ENCODE measurements at regions not wholly inside any gene's neighbourhood (a gene's known extent, or its start where the extent isn't known, plus 50 kb on each side); places are given as distances from the start of the nearest gene placed in this dataset.

DNA sequence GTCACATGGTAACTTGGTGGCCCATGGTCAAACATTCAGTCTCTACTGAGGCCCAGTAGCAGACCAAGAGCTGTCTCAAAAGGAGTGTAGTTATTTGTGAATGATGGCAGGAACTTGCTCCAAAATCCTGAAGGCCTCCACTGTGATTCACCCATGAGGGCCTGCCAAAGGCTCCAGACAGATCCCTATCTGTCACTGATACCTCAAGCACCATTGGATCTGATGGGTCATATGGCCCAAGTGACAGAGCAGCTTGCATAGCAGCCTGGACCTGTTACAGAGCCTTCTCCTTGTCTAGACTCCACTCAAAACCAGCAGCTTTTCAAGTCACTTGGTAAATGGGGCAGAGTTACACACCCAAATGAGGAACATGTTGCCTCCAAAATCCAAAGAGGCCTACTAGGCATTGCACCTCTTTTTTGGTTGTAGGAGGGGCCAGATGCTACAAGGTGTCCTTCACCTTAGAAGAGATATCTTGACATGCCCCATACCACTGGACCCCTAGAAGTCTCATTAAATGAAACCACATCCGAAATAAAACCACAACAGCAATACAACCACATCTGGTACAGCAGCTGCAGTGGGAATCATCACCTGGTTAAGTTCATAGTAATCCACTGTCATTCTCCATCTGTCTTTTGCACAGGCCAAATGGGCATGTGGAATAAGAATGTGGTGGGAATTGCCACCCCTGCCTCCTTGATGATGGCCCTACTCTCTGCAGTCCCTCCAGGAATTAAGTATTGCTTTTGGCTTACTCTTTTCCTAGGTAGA is 150.4 kb upstream of the MAX start:
- DNase-seq = no peak

DNA sequence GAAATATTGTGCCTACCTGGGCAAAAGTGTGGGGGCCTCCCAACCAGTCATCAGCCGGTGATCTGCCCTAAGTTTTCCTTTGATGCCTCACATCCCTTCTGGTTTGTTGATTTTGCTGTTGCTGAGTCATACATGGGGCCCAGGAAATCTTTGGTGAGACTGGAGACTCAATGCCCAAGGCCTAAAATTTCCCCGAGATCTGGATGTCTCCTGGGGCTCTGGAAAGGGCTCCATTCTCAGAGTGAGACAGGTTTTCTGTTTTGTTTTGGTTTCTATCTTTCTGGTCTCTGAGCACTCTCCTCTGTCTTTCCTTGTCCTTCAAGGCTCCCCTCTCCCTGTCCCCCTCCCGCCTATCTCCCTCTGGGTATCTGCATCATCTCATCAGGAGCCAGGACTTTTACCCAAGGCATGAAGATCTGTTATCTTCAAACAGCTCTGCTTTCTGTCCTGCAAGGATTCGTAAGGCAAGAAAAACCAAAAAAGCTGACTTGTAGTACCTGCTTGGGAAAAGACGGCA is 152.8 kb upstream of the MAX start:
- no peak for DNase-seq

DNA sequence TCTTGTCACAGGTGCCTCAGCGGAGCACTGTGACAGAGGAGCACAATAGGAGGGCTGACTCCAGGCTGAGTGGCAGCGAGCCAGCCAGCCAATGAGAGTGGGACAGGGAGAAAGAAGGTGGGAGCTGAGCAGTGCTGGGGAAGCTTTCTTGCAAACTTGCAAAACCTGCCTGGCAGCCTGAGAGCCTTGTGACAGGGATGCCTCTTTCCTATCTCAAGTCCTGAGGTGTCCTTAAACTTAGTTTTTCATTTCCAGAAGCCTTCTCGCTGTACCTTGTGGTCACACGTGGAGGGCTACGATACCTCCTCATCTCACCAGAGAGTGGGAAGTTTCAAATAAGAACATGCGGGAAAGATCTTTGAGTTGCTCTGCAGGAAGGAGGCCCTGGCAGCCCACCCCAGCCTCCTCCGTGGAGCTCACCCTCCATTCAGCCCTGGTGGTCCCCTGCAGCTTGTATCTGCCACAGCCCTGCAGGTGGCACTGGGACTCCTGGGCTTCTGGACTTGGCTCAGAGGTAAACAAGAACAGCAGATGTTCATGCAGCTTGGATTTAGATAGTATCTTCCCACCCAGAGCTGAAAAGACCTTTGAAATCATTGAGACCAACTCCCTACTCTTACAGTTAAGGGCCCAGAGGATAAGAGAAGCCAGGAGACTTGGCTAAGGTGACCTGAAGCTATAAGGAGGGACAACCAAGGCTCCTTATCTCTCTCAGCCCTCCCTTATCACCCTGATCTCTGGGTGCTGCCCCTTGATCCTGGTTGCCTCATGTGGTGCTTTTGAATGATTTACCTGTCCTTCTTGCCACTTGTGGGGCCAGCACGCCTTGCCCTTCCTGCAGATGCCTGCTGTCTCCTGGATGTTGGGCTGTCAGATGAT is 153.5 kb upstream of the MAX start:
- DNase-seq = peak; percentile 92

DNA sequence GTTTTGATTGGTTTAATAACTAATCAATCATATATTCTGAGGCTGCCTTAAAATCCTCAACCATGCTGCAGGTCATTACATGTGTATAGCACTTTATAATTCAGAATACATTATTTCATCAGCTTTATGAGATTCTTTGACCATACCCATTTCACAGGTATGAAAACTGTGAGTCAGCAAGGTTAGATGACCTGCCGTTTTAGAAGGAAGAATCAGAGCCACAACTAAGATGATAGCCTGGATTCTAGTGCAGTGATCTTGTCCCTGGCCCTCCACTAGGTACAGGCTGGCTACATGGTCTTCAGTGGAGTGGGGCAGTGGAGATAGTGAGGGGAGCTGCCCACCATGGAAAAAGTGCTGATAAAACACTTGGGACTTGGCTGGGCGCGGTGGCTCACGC is 154.4 kb upstream of the MAX start:
- no peak for DNase-seq

DNA sequence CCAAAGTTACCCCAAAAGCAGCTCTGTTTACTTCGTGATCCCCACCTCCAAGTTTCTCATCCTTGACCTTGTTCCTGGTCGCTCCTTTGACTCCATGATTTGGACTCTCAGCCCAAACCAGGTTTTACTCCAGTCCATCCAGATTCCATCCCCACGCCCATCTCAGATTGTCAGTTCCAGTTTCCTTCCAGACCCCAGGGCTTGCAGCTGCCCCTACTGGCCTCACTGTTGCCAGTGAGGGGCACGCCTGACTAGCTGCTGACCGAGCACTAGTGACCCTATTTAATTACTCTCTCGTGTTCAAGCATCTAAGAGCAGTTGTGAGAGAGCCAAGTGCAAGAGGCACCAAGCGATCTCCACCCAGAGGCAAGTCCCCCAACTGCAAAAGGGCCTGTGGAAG is 155.1 kb upstream of the FUT8 start:
- no peak for DNase-seq

DNA sequence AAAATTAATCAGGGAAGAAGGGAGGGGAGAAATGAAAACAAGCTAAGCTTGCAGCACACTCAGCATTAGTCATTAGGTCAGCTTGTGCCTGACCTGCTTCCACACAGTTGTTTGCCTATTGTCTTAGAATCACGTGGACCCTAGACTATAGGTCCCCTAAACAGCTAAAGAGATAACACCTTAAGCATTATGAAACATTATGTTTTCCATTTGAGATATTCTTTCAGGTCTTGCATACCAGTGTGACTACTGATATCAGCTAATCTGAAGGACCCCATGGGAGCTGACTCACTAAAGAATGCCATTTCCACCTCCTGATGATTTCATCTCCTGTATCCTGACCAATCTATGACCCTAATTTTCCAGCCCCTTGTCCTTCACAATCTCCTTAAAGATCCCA is 154.1 kb upstream of the FUT8 start:
- DNase-seq = no peak

DNA sequence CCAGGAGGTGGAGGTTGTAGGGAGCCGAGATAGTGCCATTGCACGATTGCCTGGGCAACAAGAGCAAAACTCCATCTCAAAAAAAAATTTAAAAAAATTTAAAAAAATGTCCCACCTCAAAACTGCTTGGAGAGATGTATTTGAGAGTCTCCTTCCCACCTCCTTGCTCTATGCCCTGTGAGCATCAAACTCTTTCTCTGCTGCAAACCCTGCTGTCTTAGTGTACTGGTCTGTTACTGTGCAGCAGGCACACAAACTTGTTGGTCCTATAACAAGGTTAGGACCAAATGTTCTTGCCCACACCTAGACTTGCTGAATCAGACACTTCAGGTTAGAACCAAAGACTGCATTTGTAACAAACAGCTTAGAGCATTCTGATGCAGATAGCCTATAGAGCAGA is 153.5 kb upstream of the FUT8 start:
- DNase-seq = no peak

DNA sequence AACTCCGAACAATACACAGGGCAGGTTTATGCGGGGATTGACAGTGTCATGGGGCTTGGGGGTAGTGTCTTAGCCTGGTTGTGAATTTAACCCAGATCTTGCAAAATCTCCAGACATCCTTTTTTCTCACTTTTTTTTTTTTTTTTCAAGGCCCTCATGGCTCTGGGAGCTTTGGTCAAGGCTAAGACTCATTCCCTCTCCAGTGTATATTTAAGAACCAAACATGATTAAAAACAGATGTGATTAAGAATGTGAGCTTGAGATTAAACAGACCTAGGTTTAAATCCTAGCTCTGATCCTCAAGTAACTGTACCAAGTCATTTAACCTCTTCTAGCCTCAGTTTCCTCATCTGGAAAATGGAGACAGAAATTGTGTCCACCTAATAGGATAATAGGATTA is 151.7 kb upstream of the FUT8 start:
- DNase-seq = no peak

DNA sequence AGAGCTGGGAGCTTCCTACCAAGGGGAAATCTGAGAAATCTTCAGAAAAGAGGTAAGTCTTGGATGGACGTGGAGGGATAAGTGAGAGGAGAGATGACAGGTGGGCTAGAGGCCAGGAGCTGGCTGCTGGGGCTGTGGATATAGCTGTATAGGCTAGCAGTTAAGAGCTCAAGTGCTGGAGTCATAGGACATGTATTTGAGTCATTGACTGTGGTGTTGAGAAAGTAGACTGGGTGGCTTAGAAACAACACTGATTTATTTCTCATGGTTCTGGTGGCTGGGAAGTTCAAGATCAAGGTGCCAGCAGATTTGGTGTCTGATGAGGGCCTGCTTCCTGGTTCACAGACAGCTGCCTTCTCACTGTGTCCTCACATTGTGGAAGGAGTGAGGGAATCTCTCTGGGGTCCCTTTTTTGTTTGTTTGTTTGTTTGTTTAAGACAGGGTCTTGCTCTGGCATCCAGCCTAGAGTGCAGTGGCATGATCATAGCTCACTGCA is 151.1 kb upstream of the FUT8 start:
- DNase-seq = no peak

DNA sequence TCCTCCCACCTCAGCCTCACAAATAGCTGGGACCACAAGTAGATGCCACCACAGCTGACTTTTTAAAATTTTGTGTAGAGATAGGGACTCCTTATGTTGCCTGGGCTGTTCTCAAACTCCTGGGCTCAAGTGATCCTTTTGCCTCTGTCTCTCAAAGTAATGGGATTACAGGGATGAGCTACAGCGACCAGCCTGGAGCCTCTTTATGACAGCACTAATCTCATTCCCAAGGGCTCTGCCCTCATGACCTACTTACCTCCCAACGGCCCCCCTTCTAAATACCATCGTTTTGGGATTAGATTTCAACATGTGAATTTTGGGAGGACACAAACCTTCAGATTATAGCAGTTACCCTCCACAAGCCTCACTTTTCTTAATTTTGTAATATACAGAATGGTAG is 150.6 kb upstream of the FUT8 start:
- DNase-seq = no peak

DNA sequence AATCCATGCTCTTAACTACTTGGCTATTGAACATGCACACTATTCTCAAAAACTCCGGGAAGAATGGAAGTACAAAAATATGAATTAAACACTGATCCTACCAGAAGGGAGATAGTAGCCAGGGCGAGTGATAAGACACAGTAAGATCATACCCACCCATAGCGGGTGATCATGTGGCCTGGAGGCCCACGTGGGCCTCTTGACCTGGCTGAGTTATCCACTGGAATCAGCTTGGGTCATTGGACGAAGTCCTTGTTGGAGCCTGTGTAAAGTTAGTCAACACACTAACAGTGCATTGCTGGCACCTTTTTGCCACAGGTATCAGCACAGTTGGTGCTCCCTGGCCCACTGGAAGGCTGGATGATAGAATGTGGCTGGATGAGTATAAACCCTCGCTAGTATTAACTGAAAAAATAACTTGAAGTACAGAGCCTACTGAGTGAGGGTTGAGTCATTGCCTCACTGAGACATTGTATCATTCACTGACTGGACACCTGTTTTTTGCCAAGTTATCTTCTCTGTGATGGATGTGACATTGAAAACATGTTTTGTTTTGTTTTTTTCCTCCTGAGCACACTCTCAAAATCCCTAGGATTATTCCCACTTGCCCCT is 149.2 kb upstream of the FUT8 start:
- no peak for DNase-seq

DNA sequence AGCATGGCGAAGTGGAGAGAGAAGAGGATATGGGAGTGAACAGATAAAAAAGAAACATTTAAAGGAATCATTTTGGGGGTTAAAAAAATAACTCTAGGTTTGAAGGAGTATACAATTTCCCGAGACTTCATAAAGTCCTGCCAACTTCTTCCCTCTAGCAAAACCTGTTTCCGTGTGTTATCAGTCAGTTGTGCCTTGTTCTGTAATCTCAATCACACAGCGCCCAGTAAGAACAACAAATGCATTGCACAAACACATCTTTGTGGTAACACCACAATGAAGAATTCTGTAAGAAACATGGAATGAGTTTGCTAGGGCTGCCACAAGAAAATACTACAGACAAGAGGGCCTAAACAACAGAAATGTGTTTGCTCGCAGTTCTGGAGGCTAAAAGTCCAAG is 144.7 kb upstream of the FUT8 start:
- no peak for DNase-seq

DNA sequence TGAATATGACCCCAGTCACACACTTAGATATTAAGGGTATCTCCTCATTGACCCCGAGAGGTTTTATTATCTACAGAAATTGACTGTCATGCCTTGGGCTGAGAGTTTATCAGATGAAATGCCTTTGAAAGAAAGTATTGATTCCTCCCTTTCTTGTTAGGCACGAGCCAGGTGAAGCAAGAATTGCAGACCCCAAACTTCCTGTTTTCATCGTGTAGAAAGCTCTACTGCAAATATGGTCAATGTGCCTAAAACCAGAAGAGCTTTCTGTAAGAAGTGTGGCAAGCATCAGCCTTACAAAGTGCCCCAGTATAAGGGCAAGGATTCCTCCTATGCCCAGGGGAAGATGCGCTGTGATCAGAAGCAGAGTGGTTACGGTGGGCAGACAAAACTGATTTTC is 143.9 kb upstream of the FUT8 start:
- DNase-seq = no peak

DNA sequence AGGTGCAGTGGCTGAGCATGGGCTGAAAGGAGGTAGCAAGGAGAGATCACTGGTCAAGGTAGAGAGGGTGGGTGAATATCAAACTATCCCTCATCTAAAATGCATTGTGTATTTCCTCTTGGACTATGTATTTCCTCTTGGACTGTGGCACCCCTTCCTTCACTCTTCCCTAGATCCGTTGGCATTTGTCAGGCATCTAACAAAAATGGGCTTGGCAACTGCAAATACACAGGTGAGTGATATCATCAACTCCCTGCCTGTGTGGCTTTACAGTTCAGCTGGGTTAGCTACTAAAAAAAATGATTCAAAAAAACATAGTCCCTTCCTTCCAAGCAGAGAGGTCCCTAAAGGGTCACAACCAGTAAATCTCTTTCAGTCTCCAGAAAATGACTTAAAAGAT is 142.8 kb upstream of the FUT8 start:
- DNase-seq = no peak

DNA sequence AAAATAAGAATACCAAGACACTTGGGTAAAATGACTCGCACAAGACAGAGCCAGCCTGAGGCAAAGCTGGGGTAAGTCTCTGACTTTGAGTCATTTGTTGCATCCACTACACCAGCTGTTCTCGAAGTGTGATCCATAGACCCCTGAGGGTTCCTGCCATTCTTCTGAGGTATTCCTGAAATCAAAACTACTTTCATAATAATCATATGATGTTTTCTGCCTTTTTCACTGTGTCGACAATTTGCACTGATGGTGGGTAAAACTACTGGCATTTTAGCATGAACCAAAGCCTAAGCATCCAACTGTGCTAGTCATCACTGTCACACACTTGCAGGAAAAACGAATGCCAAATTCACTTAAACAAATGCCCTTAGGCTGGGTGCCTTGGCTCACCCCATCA is 135.5 kb upstream of the FUT8 start:
- no peak for DNase-seq

DNA sequence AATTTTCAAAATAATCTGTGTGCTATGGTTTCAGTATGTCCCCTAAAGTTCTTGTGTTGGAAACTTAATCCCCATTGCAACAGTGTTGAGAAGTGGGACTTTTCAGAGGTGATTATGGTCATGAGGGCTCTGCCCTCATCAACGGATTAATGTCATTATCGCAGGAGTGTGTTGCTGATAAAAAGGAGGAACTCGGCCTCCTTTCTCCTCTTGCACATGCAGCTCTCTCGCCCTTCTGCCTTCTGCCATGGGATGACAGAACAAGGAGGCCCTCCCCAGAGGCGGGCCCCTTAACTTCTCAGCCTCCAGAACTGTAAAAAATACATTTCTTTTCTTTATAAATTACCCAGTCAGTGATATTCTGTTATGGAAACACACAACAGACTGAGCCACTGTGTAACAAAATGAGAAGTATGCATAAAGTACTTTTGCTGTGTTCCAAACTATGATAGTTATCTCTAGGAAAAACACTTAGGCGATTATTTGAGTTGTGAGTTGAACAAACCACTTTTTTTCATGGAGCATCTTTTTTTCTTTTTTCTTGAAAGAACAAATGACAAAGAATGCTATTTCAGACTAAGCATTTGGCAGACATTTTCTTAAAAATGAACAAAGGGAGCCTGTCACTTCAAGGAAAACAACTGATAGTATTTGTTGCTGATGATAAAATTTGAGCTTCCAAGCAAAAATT is 134.8 kb upstream of the FUT8 start:
- no peak for DNase-seq

DNA sequence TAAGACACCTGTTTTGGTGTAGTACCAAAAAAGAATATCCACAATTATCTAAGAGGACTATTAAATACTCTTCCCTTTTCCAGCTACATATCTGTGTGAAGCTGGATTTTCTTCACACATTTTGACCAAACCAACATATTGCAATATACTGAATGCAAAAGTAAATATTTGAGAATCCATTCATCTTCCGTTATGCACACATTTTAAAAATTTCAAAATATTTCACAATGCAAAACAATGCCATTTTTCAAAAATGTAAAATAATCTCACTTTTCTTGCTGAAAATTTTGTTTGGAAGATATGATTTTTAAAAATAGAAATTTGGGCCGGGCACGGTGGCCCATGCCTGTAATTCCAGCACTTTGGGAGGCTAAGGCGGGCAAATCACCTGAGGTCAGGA is 133.9 kb upstream of the FUT8 start:
- no peak for DNase-seq

DNA sequence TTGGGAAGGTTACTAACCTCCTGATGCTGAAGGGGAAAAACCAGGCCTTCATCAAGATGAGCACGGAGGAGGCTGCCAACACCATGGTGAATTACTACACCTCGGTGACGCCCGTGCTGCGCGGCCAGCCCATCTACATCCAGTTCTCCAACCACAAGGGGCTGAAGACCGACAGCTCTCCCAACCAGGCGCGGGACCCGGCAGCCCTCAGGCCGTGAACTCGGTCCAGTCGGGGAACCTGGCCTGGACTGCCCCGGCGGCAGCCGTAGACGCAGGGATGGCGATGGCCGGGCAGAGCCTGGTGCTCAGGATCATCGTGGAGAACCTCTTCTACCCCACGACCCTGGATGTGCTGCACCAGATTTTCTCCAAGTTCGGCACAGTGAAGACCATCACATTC is 133.0 kb upstream of the FUT8 start:
- DNase-seq = no peak

DNA sequence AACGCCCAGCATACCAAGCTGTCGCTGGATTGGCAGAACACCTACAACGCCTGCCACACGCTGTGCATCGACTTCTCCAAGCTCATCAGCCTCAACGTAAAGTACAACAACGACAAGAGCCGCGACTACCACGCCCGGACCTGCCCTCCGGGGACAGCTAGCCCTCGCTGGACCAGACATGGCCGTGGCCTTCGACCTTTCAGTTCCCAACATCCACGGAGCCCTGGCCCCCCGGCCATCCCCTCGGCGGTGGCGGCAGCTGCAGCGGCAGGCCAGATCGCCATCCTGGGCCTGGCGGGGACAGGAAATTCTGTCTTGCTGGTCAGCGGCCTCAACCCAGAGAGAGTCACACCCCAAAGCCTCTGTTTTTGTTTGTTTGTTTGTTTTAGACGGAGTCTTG is 132.6 kb upstream of the FUT8 start:
- DNase-seq = no peak

DNA sequence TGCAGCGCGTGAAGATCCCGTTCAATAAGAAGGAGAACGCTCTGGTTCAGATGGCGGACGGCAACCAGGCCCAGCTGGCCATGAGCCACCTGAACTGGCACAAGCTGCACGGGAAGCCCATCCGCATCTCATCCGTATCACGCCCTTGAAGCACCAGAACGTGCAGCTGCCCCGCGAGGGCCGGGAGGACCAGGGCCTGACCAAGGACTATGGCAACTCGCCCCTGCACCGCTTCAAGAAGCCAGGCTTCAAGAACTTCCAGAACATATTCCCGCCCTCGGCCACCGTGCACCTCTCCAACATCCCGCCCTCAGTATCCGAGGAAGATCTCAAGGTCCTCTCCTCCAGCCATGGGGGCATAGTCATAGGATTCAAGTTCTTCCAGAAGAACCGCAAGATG is 131.9 kb upstream of the FUT8 start:
- DNase-seq = no peak

DNA sequence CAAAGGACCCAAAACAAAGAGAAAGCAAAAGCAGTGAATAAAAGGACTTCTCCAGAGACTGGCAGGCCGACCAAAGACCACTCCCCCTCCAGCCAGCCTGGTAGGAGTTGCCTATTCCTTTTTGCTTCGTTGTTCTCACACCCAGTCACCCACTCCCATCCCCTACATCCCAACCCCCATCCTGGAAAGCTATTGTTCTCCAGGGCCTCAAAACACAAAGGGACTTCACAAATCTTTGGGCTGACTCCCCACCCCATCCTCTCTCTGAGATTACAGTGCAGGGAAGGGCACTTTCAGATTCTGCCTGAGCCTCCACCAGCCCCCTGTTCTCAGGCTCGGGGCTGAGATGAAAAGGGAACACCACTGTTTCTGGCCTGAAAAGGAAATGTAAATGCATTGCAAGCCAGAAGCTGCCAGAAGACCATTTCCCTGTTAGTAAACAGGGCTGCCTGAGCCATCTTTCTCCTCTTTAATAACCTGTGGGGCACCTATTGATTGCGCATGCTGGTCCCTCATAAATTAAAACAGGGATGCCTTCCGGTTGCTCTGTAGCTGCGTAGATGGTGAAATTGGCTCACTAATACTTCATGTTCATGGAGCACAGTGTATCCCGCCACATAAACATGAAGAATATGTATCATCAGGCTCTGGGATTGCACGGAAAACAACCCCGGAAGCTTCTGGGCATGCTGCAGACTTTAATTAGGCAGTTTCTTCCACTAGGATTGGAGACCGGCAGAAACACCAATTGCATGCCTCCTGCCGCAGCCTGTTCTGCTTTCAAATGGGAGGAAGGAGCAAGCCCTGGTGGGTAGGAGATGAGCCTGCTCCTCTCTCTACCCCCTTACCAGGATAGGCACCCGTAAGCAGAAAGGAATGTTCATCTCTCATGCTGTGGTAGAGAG is 130.3 kb upstream of the FUT8 start:
- DNase-seq = no peak

DNA sequence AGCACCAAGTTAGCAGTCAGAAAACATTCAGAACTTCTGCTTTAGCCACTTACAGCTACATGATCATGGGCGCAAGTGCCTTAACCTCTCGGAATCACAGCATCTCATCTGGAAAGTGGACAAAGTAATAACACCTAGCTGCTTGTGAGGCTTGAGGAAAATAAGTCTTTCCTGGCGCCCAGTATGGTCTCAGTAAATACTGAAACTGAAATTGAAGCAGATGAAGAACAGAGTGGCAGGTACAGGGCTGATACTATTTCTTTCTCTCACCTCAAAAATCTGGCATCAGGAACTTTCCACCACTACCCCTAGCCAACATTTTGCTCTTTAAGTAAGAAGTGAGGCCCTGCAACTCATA is 129.7 kb upstream of the FUT8 start:
- no peak for DNase-seq
